ENCODE measurements at regions not wholly inside any gene's neighbourhood (a gene's known extent, or its start where the extent isn't known, plus 50 kb on each side); places are given as distances from the start of the nearest gene placed in this dataset.
"Not testable (repeated sequence)": the region's sequence is repeated elsewhere in the genome, so short reads cannot be mapped to it uniquely, and the experiment has no call there.

- WGBS, 3 donors = 54 to 59% (median 57%) methylated on average over 9 of the region's 9 CpGs
- not testable (repeated sequence) for H3K27ac ChIP-seq; H3K4me3 ChIP-seq; H3K9me3 ChIP-seq; H3K36me3 ChIP-seq; H3K4me1 ChIP-seq (ENCODE audit: insufficient read depth); H3K27me3 ChIP-seq
- intact Hi-C loops (cut with DNase I) = loop anchor here in 3 of 4 donors (5.0 to 10.0 kb wide), 3 partner anchors 132 to 137 kb away; no protein-coding TSS in a partner anchor
- peak; percentile 63 to 84 (median 75) for DNase-seq
- peak; percentile 39 to 78 (median 78) for TF ChIP-seq CTCF (IDR thresholded peaks at IDR 0.05)
Observed at GRCh38 chr3:75429561-75430220, 234.4 kb upstream of the FRG2C start.

- DNase-seq; H3K9me3 ChIP-seq; H3K27me3 ChIP-seq; H3K27ac ChIP-seq; H3K36me3 ChIP-seq; H3K4me1 ChIP-seq (ENCODE audit: insufficient read depth); H3K4me3 ChIP-seq; intact Hi-C loops (cut with DNase I): not testable (repeated sequence)
- WGBS, 3 donors = 83 to 88% (median 84%) methylated on average over 7 of the region's 7 CpGs
Observed at GRCh38 chr3:75430406-75430805, 233.7 kb upstream of the FRG2C start.

GRCh38 chr3:75431120-75431519 is 233.0 kb upstream of the FRG2C start:
- H3K4me1 ChIP-seq (ENCODE audit: insufficient read depth); H3K36me3 ChIP-seq; H3K27ac ChIP-seq; DNase-seq; H3K27me3 ChIP-seq; intact Hi-C loops (cut with DNase I); H3K4me3 ChIP-seq; H3K9me3 ChIP-seq: not testable (repeated sequence)
- 73 to 78% (median 73%) methylated on average over 6 of the region's 6 CpGs for WGBS, 3 donors

GRCh38 chr3:75432466-75432865 is 231.7 kb upstream of the FRG2C start:
- H3K27ac ChIP-seq; H3K4me3 ChIP-seq; H3K27me3 ChIP-seq; H3K4me1 ChIP-seq (ENCODE audit: insufficient read depth); H3K36me3 ChIP-seq; H3K9me3 ChIP-seq; intact Hi-C loops (cut with DNase I); DNase-seq: not testable (repeated sequence)
- 75 to 85% (median 82%) methylated on average over 5 of the region's 5 CpGs for WGBS, 3 donors

- not testable (repeated sequence) for H3K27ac ChIP-seq
Observed at GRCh38 chr3:75432885-75433284, 231.2 kb upstream of the FRG2C start.

GRCh38 chr3:75433295-75433694 is 230.8 kb upstream of the FRG2C start:
- H3K27ac ChIP-seq = not testable (repeated sequence)
- 67 to 86% (median 72%) methylated on average over 3 of the region's 3 CpGs for WGBS, 3 donors

More at GRCh38 chr3:75432885-75433284, 231.2 kb upstream of the FRG2C start:
- intact Hi-C loops (cut with DNase I); H3K27me3 ChIP-seq; H3K4me3 ChIP-seq; H3K36me3 ChIP-seq; H3K4me1 ChIP-seq (ENCODE audit: insufficient read depth); H3K9me3 ChIP-seq: not testable (repeated sequence)
- DNase-seq = peak; percentile 26 to 66 (median 51)
- 10 to 36% (median 32%) methylated on average over 8 of the region's 8 CpGs for WGBS, 3 donors

GRCh38 chr3:75434276-75434912 is 229.7 kb upstream of the FRG2C start:
- H3K4me3 ChIP-seq = peak overlapping the region; percentile 88
- H3K27me3 ChIP-seq; H3K4me1 ChIP-seq (ENCODE audit: insufficient read depth); intact Hi-C loops (cut with DNase I); H3K36me3 ChIP-seq; H3K9me3 ChIP-seq: not testable (repeated sequence)
- 1 to 2% (median 2%) methylated on average over 32 of the region's 32 CpGs for WGBS, 3 donors
- H3K27ac ChIP-seq = peak overlapping the region; percentile 57 to 95
- peak in 2 of 5 donors; percentile 25 to 51 for DNase-seq

More at GRCh38 chr3:75433295-75433694, 230.8 kb upstream of the FRG2C start:
- DNase-seq; intact Hi-C loops (cut with DNase I); H3K9me3 ChIP-seq; H3K27me3 ChIP-seq; H3K4me3 ChIP-seq; H3K36me3 ChIP-seq; H3K4me1 ChIP-seq (ENCODE audit: insufficient read depth): not testable (repeated sequence)
